Epithelial cell of proximal tubule (primary cell): ENCODE measurements at regions not wholly inside any gene's neighbourhood (a gene's known extent, or its start where the extent isn't known, plus 50 kb on each side); places are given as distances from the start of the nearest gene placed in this dataset.

Source experiments
- DNase-seq: peaks from one replicate; pipeline ENCODE4 v3.0.0-alpha.2; 2011; ENCODE audit warnings: low read depth
- H3K4me3 ChIP-seq: 2 replicates; pipeline ENCODE4 v1.5.1; 2011; ENCODE audit warnings: low read depth, mild to moderate bottlenecking, low read length
- TF ChIP-seq, protein P1 (sequence below): conservative IDR thresholded peaks from 2 replicates; pipeline ENCODE4 v1.5.1; 2012; ENCODE audit warnings: low read depth, mild to moderate bottlenecking, low read length

GRCh38 chr1:184294101-184294500 is 92.7 kb upstream of the C1orf21 start:
- no peak for DNase-seq
- TF ChIP-seq, protein P1, sequence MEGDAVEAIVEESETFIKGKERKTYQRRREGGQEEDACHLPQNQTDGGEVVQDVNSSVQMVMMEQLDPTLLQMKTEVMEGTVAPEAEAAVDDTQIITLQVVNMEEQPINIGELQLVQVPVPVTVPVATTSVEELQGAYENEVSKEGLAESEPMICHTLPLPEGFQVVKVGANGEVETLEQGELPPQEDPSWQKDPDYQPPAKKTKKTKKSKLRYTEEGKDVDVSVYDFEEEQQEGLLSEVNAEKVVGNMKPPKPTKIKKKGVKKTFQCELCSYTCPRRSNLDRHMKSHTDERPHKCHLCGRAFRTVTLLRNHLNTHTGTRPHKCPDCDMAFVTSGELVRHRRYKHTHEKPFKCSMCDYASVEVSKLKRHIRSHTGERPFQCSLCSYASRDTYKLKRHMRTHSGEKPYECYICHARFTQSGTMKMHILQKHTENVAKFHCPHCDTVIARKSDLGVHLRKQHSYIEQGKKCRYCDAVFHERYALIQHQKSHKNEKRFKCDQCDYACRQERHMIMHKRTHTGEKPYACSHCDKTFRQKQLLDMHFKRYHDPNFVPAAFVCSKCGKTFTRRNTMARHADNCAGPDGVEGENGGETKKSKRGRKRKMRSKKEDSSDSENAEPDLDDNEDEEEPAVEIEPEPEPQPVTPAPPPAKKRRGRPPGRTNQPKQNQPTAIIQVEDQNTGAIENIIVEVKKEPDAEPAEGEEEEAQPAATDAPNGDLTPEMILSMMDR = no peak
- no peak overlapping the region for H3K4me3 ChIP-seq

DNA sequence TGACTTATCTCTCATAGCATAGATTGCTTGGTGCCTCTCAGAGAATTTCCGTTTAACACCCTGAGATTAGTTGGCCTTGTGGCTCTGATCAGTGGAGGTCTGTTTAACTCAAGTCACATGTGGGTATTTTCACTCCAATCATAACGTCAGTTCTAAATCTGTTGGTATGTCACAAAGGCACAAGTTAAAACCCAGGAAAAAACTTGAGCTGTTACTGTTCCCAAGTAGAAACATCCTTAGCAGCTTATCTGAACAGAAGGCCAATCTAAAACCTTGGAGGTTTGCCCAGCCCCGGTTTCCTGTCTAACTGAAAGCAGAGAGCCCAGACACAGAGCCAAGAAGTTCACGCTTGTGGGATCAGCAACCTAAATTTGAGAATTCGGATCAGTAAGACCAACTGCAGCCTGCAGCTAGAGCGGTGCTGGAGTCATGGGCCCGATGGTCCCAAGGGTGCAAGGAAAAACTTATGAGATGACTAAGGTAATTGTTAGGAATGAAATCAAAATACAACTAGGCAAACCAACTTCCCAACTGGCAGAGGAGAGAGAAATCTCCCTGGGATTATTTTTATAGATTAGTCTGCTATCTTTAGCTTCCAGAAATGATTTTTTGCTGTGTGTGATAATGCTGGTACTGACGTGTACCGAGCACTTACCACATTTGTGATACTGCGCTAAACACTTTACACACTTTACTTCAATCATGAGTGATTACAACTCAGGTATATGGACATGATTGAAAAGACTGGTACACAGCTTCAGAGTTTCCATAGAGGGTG is 90.2 kb upstream of the C1orf21 start:
- TF ChIP-seq, protein P1 = no peak
- H3K4me3 ChIP-seq = no peak overlapping the region
- no peak for DNase-seq

DNA sequence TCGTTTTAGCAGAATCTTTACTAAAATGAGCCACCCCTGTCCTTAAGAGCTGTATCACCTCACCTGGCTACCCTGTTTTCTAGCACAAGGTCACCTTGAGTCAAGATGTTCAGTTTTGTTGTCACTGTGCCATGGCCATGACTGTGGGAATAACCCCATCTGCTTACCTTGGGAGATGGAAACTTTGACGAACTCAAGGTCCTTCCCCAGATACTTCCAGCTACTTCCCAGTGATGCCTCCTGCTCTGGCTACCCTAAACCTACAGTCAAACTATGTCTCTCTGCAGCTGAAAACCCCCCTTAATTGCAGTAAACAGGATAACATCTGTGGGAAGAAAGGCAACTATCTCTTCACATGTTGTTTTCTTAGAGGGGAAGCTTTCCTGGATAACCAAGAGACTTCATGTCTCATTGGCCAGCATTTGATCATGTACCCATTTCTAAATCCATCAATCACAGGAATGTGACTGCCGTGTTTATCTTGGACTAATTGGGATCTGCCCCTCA is 89.5 kb upstream of the C1orf21 start:
- H3K4me3 ChIP-seq = no peak overlapping the region
- TF ChIP-seq, protein P1 = no peak
- DNase-seq = no peak

DNA sequence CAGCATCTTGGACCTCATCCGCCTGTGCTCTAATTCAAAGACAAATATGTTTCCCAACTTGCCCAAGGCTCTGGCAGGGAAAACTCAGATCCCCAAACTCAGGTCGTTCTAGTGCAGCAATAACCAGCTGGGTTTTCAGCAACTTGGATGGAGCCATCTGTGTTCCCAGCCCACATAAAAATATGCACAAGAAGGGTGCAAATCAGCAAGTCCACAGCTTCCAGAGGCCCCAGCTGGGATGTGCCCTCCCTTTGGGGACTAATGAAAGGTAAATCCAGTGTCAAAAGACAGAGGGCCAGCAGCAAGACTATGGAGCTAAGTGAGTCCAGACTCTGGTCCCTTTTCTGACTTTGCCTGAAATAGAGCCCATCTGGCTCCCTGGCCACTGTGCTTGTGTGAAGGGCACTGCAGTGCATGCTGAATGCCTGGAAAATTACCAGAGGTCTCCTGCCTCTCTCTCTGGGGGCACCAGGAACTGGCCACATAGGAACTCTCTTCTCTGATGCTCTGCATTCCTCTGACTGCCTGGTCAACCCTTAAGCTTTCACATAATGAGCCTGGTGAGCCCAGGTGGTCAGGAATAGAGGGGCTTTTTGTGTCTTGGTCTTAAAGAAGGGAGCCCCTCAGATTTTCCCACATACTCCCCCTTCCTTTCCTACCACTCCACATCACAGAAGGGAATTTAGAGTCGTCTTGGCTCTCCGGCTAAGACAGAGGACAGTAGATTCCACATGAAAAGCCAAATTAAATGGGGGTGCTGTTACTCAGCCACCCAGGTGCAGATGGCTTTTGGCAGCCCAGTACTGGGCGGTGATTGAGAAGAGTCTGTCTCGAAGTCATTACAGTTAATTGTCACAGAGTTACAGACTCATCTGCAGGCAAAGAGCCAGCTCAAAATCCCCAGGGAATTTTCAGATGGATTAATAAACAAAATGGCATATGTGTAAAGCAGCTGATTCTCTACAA is 88.1 kb upstream of the C1orf21 start:
- TF ChIP-seq, protein P1 = no peak
- no peak overlapping the region for H3K4me3 ChIP-seq
- no peak for DNase-seq

- DNase-seq = no peak
- H3K4me3 ChIP-seq = no peak overlapping the region
- TF ChIP-seq, protein P1 = no peak
Measured at GRCh38 chr1:184299406-184299790, 87.4 kb upstream of the C1orf21 start.

- no peak for DNase-seq
- TF ChIP-seq, protein P1 = no peak
- no peak overlapping the region for H3K4me3 ChIP-seq
Measured at GRCh38 chr1:184299796-184300195, 87.0 kb upstream of the C1orf21 start.
